H1 (cell line): ENCODE measurements at regions not wholly inside any gene's neighbourhood (a gene's known extent, or its start where the extent isn't known, plus 50 kb on each side); places are given as distances from the start of the nearest gene placed in this dataset.

ENCODE experiments used
- CTCF ChIA-PET: fragments of 300-600 bp; sonication (Branson Sonifier 250); formaldehyde crosslinking; loops from one replicate; lab custom pipeline; 2021; ENCODE audit not compliant: partially characterized antibody; lab: Charles Lee
- POLR2A ChIA-PET: fragments of 300-600 bp; sonication (Branson Sonifier 250); formaldehyde crosslinking; loops from one replicate; lab custom pipeline; 2021; ENCODE audit warnings: inconsistent platforms; ENCODE audit not compliant: partially characterized antibody; lab: Charles Lee
- DNase-seq, 2 experiments: peaks; one replicate each; pipeline versions ENCODE4 v3.0.0 to v3.0.0-alpha.2; 2010 to 2022; ENCODE audit warnings: low spot score in 2 of 2, low read depth in 1 of 2, mixed read lengths in 1 of 2
- FAIRE-seq: peaks from 2 replicates; lab custom pipeline; 2011; peaks lifted over from hg19 to GRCh38; lab: Jason Lieb, UNC
- H2AFZ ChIP-seq: 2 replicates; pipeline ENCODE4 v1.8.1; 2012; ENCODE audit warnings: low read length, inconsistent platforms
- H2AK5ac ChIP-seq: 2 replicates; pipeline ENCODE4 v1.6.1; 2013; ENCODE audit warnings: low read depth, low read length
- H2BK120ac ChIP-seq: replicated peaks from 2 replicates; pipeline ENCODE3; 2013; ENCODE audit warnings: low read depth, low read length, inconsistent platforms
- H2BK12ac ChIP-seq: 2 replicates; pipeline ENCODE4 v1.6.1; 2013; ENCODE audit warnings: low read depth, low read length
- H2BK15ac ChIP-seq: 2 replicates; pipeline ENCODE4 v1.6.1; 2013; ENCODE audit warnings: low read length
- H2BK20ac ChIP-seq: 2 replicates; pipeline ENCODE4 v1.6.1; 2013; ENCODE audit warnings: low read length
- H2BK5ac ChIP-seq: 2 replicates; pipeline ENCODE4 v1.6.1; 2013; ENCODE audit warnings: low read depth, low read length
- H3K14ac ChIP-seq: 2 replicates; pipeline ENCODE4 v1.6.1; 2013; ENCODE audit warnings: inconsistent platforms; ENCODE audit not compliant: insufficient read length
- H3K18ac ChIP-seq: 2 replicates; pipeline ENCODE4 v1.6.1; 2013; ENCODE audit warnings: low read length; ENCODE audit errors: extremely low read depth
- H3K23ac ChIP-seq: 2 replicates; pipeline ENCODE4 v1.6.1; 2013; ENCODE audit warnings: inconsistent platforms; ENCODE audit not compliant: insufficient read length
- H3K23me2 ChIP-seq: 2 replicates; pipeline ENCODE4 v1.6.1; 2013; ENCODE audit warnings: low read depth, low read length
- H3K27ac ChIP-seq: 2 replicates; pipeline ENCODE4 v1.6.1; 2011; ENCODE audit warnings: low read depth, low read length, inconsistent platforms
- H3K27me3 ChIP-seq, 4 experiments: replicated peaks in 1 of 4; 1 replicate in 1 of 4; 2 replicates in 3 of 4; pipeline versions ENCODE4 v1.6.1 to v1.8.1; 2011 to 2013; ENCODE audit warnings: low read length in 3 of 4, mild to moderate bottlenecking in 3 of 4, inconsistent platforms in 2 of 4, mixed read lengths in 2 of 4, moderate library complexity in 1 of 4; ENCODE audit not compliant: control insufficient read depth in 3 of 4, insufficient read depth in 3 of 4; ENCODE audit errors: extremely low read depth in 1 of 4
- H3K36me3 ChIP-seq, 4 experiments: 2 replicates each; pipeline versions ENCODE4 v1.6.1 to v1.8.1; 2011 to 2013; ENCODE audit warnings: mild to moderate bottlenecking in 4 of 4, low read length in 3 of 4, moderate library complexity in 2 of 4, control low read depth in 1 of 4, inconsistent platforms in 1 of 4; ENCODE audit not compliant: insufficient read depth in 4 of 4, control insufficient read depth in 2 of 4
- H3K4ac ChIP-seq: replicated peaks from 2 replicates; pipeline ENCODE3; 2013; ENCODE audit warnings: low read length, low read depth, mixed read lengths, inconsistent platforms; ENCODE audit not compliant: insufficient read length
- H3K4me1 ChIP-seq, 4 experiments: replicated peaks in 1 of 4; 1 replicate in 1 of 4; 2 replicates in 3 of 4; pipeline versions ENCODE4 v1.6.1 to v1.8.1; 2011 to 2013; ENCODE audit warnings: low read length in 3 of 4, inconsistent platforms in 2 of 4, mixed read lengths in 1 of 4; ENCODE audit not compliant: insufficient read depth in 4 of 4, control insufficient read depth in 3 of 4
- H3K4me2 ChIP-seq, 2 experiments: 2 replicates each; pipeline versions ENCODE4 v1.6.1 to v1.8.1; 2011 to 2013; ENCODE audit warnings: low read depth in 2 of 2, low read length in 2 of 2, control low read depth in 1 of 2, inconsistent platforms in 1 of 2, mild to moderate bottlenecking in 1 of 2; ENCODE audit not compliant: insufficient read depth in 1 of 2
- H3K4me3 ChIP-seq, 4 experiments: fragments of 200-600, 300-600 bp in 1 of 4; sonication (generic), shearing (Covaris generic), sonication (Bioruptor Twin) in 1 of 4; 2 replicates each; pipeline versions ENCODE4 v1.5.1 to v1.8.1; 2011 to 2016; ENCODE audit warnings: low read length in 4 of 4, low read depth in 3 of 4, control low read depth in 2 of 4, inconsistent platforms in 2 of 4, mild to moderate bottlenecking in 2 of 4, mixed read lengths in 1 of 4, moderate library complexity in 1 of 4; ENCODE audit not compliant: insufficient read depth in 2 of 4; ENCODE audit errors: extremely low read depth in 1 of 4
- H3K56ac ChIP-seq: replicated peaks from 2 replicates; pipeline ENCODE3; 2013; ENCODE audit warnings: low read depth, mild to moderate bottlenecking, mixed read lengths, low read length, inconsistent platforms; ENCODE audit not compliant: insufficient read length
- H3K79me1 ChIP-seq: 2 replicates; pipeline ENCODE4 v1.6.1; 2013; ENCODE audit warnings: low read depth, low read length, control low read depth
- H3K79me2 ChIP-seq, 2 experiments: 2 replicates each; pipeline versions ENCODE4 v1.6.1 to v1.8.1; 2012 to 2013; ENCODE audit warnings: low read length in 2 of 2, mild to moderate bottlenecking in 2 of 2, inconsistent platforms in 1 of 2; ENCODE audit not compliant: insufficient read depth in 2 of 2, control insufficient read depth in 1 of 2
- H3K9ac ChIP-seq, 4 experiments: replicated peaks in 1 of 4; 1 replicate in 1 of 4; 2 replicates in 3 of 4; pipeline versions ENCODE4 v1.6.1 to v1.8.1; 2011 to 2013; ENCODE audit warnings: low read depth in 3 of 4, low read length in 3 of 4, control low read depth in 2 of 4, mild to moderate bottlenecking in 2 of 4, moderate library complexity in 2 of 4, inconsistent platforms in 1 of 4; ENCODE audit errors: extremely low read depth in 1 of 4
- H3K9me3 ChIP-seq, 2 experiments: 2 replicates each; pipeline versions ENCODE4 v1.6.1 to v1.8.1; 2012 to 2013; ENCODE audit warnings: mild to moderate bottlenecking in 2 of 2, moderate library complexity in 2 of 2, control low read depth in 1 of 2, inconsistent platforms in 1 of 2, low read depth in 1 of 2, low read length in 1 of 2, mixed read lengths in 1 of 2; ENCODE audit not compliant: insufficient read depth in 2 of 2
- H4K20me1 ChIP-seq, 2 experiments: replicated peaks in 1 of 2; 2 replicates each; pipeline versions ENCODE3 to v1.8.1; 2011 to 2013; ENCODE audit warnings: inconsistent platforms in 2 of 2, low read length in 2 of 2, mild to moderate bottlenecking in 1 of 2; ENCODE audit not compliant: insufficient read depth in 2 of 2, control insufficient read depth in 1 of 2
- H4K5ac ChIP-seq: 2 replicates; pipeline ENCODE4 v1.6.1; 2013; ENCODE audit warnings: low read length, low read depth, mixed read lengths, inconsistent platforms; ENCODE audit not compliant: insufficient read length
- H4K8ac ChIP-seq: 2 replicates; pipeline ENCODE4 v1.8.0; 2013; ENCODE audit warnings: mild to moderate bottlenecking, moderate library complexity, low read length, inconsistent platforms; ENCODE audit not compliant: insufficient read depth; ENCODE audit errors: extremely low read depth
- H4K91ac ChIP-seq: replicated peaks from 2 replicates; pipeline ENCODE3; 2013; ENCODE audit warnings: low read length, mixed read lengths, inconsistent platforms; ENCODE audit not compliant: insufficient read length
- EGR1 ChIP-seq: IDR thresholded peaks from 2 replicates; pipeline ENCODE4 v1.6.1; 2011; ENCODE audit warnings: low read depth, low read length, borderline replicate concordance
- FOSL1 ChIP-seq: IDR thresholded peaks from 2 replicates; pipeline ENCODE4 v1.6.1; 2011; ENCODE audit warnings: mild to moderate bottlenecking, low read depth, low read length, moderate library complexity; ENCODE audit not compliant: insufficient read depth
- MAX ChIP-seq: IDR thresholded peaks from 2 replicates; pipeline ENCODE4 v1.6.1; 2012; ENCODE audit warnings: inconsistent platforms
- NANOG ChIP-seq: IDR thresholded peaks from 2 replicates; pipeline ENCODE4 v1.6.1; 2011; ENCODE audit warnings: low read length, low read depth, mild to moderate bottlenecking, inconsistent platforms; ENCODE audit not compliant: insufficient read depth, poor library complexity, severe bottlenecking
- PHF8 ChIP-seq: fragments of 200-600 bp; sonication (generic); conservative IDR thresholded peaks from 2 replicates; pipeline ENCODE4 v1.7.1; 2012; ENCODE audit warnings: low read depth, mild to moderate bottlenecking, inconsistent platforms, low read length, moderate library complexity
- RFX5 ChIP-seq: IDR thresholded peaks from 2 replicates; pipeline ENCODE4 v1.6.1; 2011; ENCODE audit warnings: low read depth, low read length, improper control_type of control experiment, borderline replicate concordance
- YY1 ChIP-seq: IDR thresholded peaks from 2 replicates; pipeline ENCODE4 v1.6.1; 2011; ENCODE audit warnings: low read depth, mild to moderate bottlenecking, low read length
- WGBS, 2 experiments: shearing (Covaris generic) in 1 of 2; methylation state at CpG; one replicate each; pipeline versions ENCODE4 v1.1.6 to v1.1.7; 2013 to 2015; ENCODE audit warnings: low lambda C conversion rate in 2 of 2, mixed read lengths in 2 of 2, inconsistent platforms in 1 of 2, low coverage in 1 of 2, missing lambda C conversion rate in 1 of 2; ENCODE audit not compliant: insufficient replicate concordance in 2 of 2, insufficient coverage in 1 of 2, insufficient read length in 1 of 2; ENCODE audit errors: extremely low coverage in 1 of 2, missing lambda C conversion rate in 1 of 2; 5-methylcytosine and 5-hydroxymethylcytosine counted together

- Histone ChIP-seq H3K18ac (no peak overlapping the region), H2AFZ (no peak overlapping the region), H4K20me1 (no peaks in the 10 kb centered on the region), H3K27ac (no peak overlapping the region), H2BK120ac (no peak overlapping the region), H3K4me3 (no peak overlapping the region), H3K23me2 (peaks cover 2% of the 10 kb centered on the region; the same call in 1 of the 2 replicates), H2BK12ac (no peak overlapping the region), H2AK5ac (no peak overlapping the region), H3K56ac (no peak overlapping the region), H4K91ac (no peak overlapping the region), H3K4me2 (no peak overlapping the region), H3K14ac (no peak overlapping the region), H4K5ac (no peak overlapping the region), H3K23ac (no peak overlapping the region), H3K9me3 (no peaks in the 10 kb centered on the region), H3K4me1 (no peaks in the 10 kb centered on the region), H2BK5ac (no peak overlapping the region), H2BK20ac (no peak overlapping the region), H3K79me1 (no peaks in the 10 kb centered on the region), H3K36me3 (no peaks in the 10 kb centered on the region), H3K27me3 (no peaks in the 10 kb centered on the region), H4K8ac (no peak overlapping the region), H3K79me2 (no peaks in the 10 kb centered on the region), H3K9ac (no peak overlapping the region), H3K4ac (no peak overlapping the region), H2BK15ac (no peak overlapping the region)
- TF ChIP-seq MAX (no peak), YY1 (no peak), RFX5 (no peak), EGR1 (no peak), NANOG (no peak), PHF8 (no peak), FOSL1 (no peak)
- WGBS, 2 experiments, result 93% methylated on average over 5 of the region's 5 CpGs; no CpG with 5 or more reads in 1 of the 2 experiments
- FAIRE-seq, result no peak
- DNase-seq, result no peak
- CTCF ChIA-PET, result interaction anchor here (0.7 to 8.1 kb wide), 9 partner anchors 20 to 1520 kb away, joined by 3 to 46 read pairs (median 3); no protein-coding TSS in a partner anchor
- POLR2A ChIA-PET, result no interaction called here
These were observed 290.2 kb upstream of the PARD3B start for GRCh38 chr2:204255071-204255470.
